ENCODE measurements at regions not wholly inside any gene's neighbourhood (a gene's known extent, or its start where the extent isn't known, plus 50 kb on each side); places are given as distances from the start of the nearest gene placed in this dataset.

- no peaks in the 10 kb centered on the region for H3K36me3 Mint-ChIP-seq (ENCODE audit: insufficient read depth in 1 of 3, low read depth in 3 of 3)
- H3K56ac ChIP-seq (ENCODE audit: insufficient read length, low read depth, low read length) = no peak overlapping the region
- no peak overlapping the region for H3K9ac ChIP-seq (ENCODE audit: extremely low read depth, insufficient read length, low read length)
- H2BK20ac ChIP-seq (ENCODE audit: low read depth, low read length, poor library complexity, severe bottlenecking) = no peak overlapping the region
- no peaks in the 10 kb centered on the region for H3K23me2 ChIP-seq (ENCODE audit: insufficient read length, low read depth, low read length, poor library complexity, severe bottlenecking)
- no peak for TF ChIP-seq CTCF (conservative IDR thresholded peaks at IDR 0.05)
- H3K9me3 Mint-ChIP-seq = peaks cover 8 to 60% of the 10 kb centered on the region in 2 experiments
- H3K4me2 ChIP-seq (ENCODE audit: insufficient read depth, insufficient read length, low read length) = no peak overlapping the region
- H2BK15ac ChIP-seq (ENCODE audit: low read depth, low read length) = no peak overlapping the region
- no peak overlapping the region for H3K14ac ChIP-seq (ENCODE audit: insufficient read depth, low read length)
- H3K27ac Mint-ChIP-seq = no peak overlapping the region
- H2BK12ac ChIP-seq (ENCODE audit: insufficient read length, low read depth, low read length) = no peak overlapping the region
- no peak overlapping the region for H3K4me3 Mint-ChIP-seq
- no peaks in the 10 kb centered on the region for H3K79me2 ChIP-seq (ENCODE audit: insufficient read depth, low read length)
- H2AK5ac ChIP-seq (ENCODE audit: insufficient read length, low read length) = no peak overlapping the region
- no peak overlapping the region for H2BK5ac ChIP-seq (ENCODE audit: insufficient read length, low read length)
- H2BK120ac ChIP-seq (ENCODE audit: low read depth, low read length, poor library complexity, severe bottlenecking) = no peak overlapping the region
- H4K20me1 ChIP-seq (ENCODE audit: control insufficient read depth, insufficient read depth, insufficient read length) = no peaks in the 10 kb centered on the region
- no CpG with 5 or more reads among the region's 4 CpGs for WGBS (ENCODE audit: extremely low coverage, insufficient read length, low lambda C conversion rate)
- DNase-seq = no peak
- H4K5ac ChIP-seq (ENCODE audit: insufficient read length, low read depth, low read length) = no peak overlapping the region
- no peak overlapping the region for H2AFZ ChIP-seq (ENCODE audit: low read length)
- H3K4me1 ChIP-seq (ENCODE audit: insufficient read depth, low read length) = no peaks in the 10 kb centered on the region
- H4K91ac ChIP-seq (ENCODE audit: insufficient read length, low read depth, low read length) = no peak overlapping the region
- no peak overlapping the region for H3K23ac ChIP-seq (ENCODE audit: insufficient read length, low read depth, low read length)
- no peaks in the 10 kb centered on the region for H3K4me1 Mint-ChIP-seq
- no peaks in the 10 kb centered on the region for H3K79me1 ChIP-seq (ENCODE audit: insufficient read depth, low read depth, low read length, poor library complexity, severe bottlenecking)
- no peaks in the 10 kb centered on the region for H3K9me3 ChIP-seq (ENCODE audit: control insufficient read depth, low read depth, low read length)
- H3K18ac ChIP-seq (ENCODE audit: insufficient read length, low read depth, low read length) = no peak overlapping the region
- no peaks in the 10 kb centered on the region for H3K27me3 ChIP-seq (ENCODE audit: insufficient read depth, low read length)
- peaks cover 2% of the 10 kb centered on the region; the same call in 1 of the 2 replicates for H3K27me3 Mint-ChIP-seq (ENCODE audit: low read depth)
- H3T11ph ChIP-seq (ENCODE audit: low read length) = no peak overlapping the region
- no peak overlapping the region for H3K27ac ChIP-seq (ENCODE audit: insufficient read length, low read depth, low read length)
- H4K8ac ChIP-seq (replicated peaks; ENCODE audit: insufficient read length, low read depth, low read length) = no peak overlapping the region
- no peak overlapping the region for H3K4ac ChIP-seq (ENCODE audit: low read depth, low read length)
Observed at GRCh38 chrX:128717635-128718578, 665.7 kb upstream of the ACTRT1 start.

Measured in H9 (cell line).